B cell (primary cell): ENCODE measurements at regions not wholly inside any gene's neighbourhood (a gene's known extent, or its start where the extent isn't known, plus 50 kb on each side); places are given as distances from the start of the nearest gene placed in this dataset.

Experiments
- ATAC-seq: fragments of 200-7000 bp; cut with Tn5 transposase; one replicate; pipeline ENCODE4 v1.10.0; 2021; ENCODE audit warnings: low read depth, mild to moderate bottlenecking, moderate number of reproducible peaks, moderate library complexity
- CTCF ChIA-PET: fragments of 350-600 bp; sonication (Branson Sonifier 250); formaldehyde crosslinking; loops from one replicate; lab custom pipeline; 2021; ENCODE audit warnings: antibody characterized with exemption, inconsistent platforms; lab: Charles Lee
- POLR2A ChIA-PET: fragments of 350-600 bp; sonication (Branson Sonifier 250); formaldehyde crosslinking; loops from one replicate; lab custom pipeline; 2021; ENCODE audit warnings: antibody characterized with exemption; lab: Charles Lee
- DNase-seq: peaks from one replicate; pipeline ENCODE4 v3.0.0; 2013
- H2AFZ ChIP-seq: 2 replicates; pipeline ENCODE4 v1.6.1; 2012; ENCODE audit warnings: mild to moderate bottlenecking, low read depth, low read length; ENCODE audit not compliant: insufficient read depth, poor library complexity, severe bottlenecking
- H3K27ac ChIP-seq, 2 donors: 1 replicate in 1 of 2; 2 replicates in 1 of 2; pipeline ENCODE4 v1.5.1; 2012 to 2013; ENCODE audit warnings: low read length in 2 of 2, mild to moderate bottlenecking in 2 of 2, moderate library complexity in 1 of 2
- H3K27me3 ChIP-seq, 4 experiments: fragments of 200-600 bp in 1 of 4; sonication (generic) in 1 of 4; replicated peaks in 1 of 4; 1 replicate in 2 of 4; 2 replicates in 2 of 4; pipeline versions ENCODE4 v1.6.1 to v1.7.0; 2013 to 2016; ENCODE audit warnings: low read length in 3 of 4, mild to moderate bottlenecking in 2 of 4, mixed read lengths in 1 of 4, moderate library complexity in 1 of 4; ENCODE audit not compliant: insufficient read depth in 4 of 4, control insufficient read depth in 3 of 4; ENCODE audit errors: control extremely low read depth in 1 of 4
- H3K36me3 ChIP-seq, 2 experiments: replicated peaks in 1 of 2; 1 replicate in 1 of 2; 2 replicates in 1 of 2; pipeline versions ENCODE4 v1.6.1 to v1.7.1; 2013; ENCODE audit warnings: low read length in 1 of 2; ENCODE audit not compliant: insufficient read depth in 2 of 2, control insufficient read depth in 1 of 2; ENCODE audit errors: control extremely low read depth in 1 of 2, extremely low read depth in 1 of 2
- H3K4me1 ChIP-seq, 2 donors: fragments of 200-600 bp in 1 of 2; sonication (generic) in 1 of 2; 1 replicate in 1 of 2; 2 replicates in 1 of 2; pipeline versions ENCODE4 v1.5.1 to v1.6.1; 2013 to 2017; ENCODE audit warnings: low read length in 2 of 2; ENCODE audit not compliant: control insufficient read depth in 2 of 2, insufficient read depth in 2 of 2
- H3K4me2 ChIP-seq: replicated peaks from 2 replicates; pipeline ENCODE3; 2012; ENCODE audit warnings: mild to moderate bottlenecking, low read depth, low read length; ENCODE audit not compliant: poor library complexity, severe bottlenecking
- H3K4me3 ChIP-seq, 5 experiments: fragments of 200-600 bp in 1 of 5; sonication (generic) in 1 of 5; 1 replicate in 3 of 5; 2 replicates in 2 of 5; pipeline versions ENCODE4 v1.5.1 to v1.7.0; 2011 to 2016; ENCODE audit warnings: low read length in 4 of 5, mild to moderate bottlenecking in 4 of 5, low read depth in 2 of 5, control low read depth in 1 of 5, moderate library complexity in 1 of 5; ENCODE audit not compliant: insufficient read depth in 1 of 5; ENCODE audit errors: control extremely low read depth in 1 of 5, extremely low read depth in 1 of 5
- H3K79me2 ChIP-seq: fragments of 200-600 bp; sonication (generic); one replicate; pipeline ENCODE4 v1.6.0; 2016; ENCODE audit warnings: low read length; ENCODE audit not compliant: control insufficient read depth, insufficient read depth
- H3K9ac ChIP-seq: fragments of 200-600 bp; sonication (generic); 2 replicates; pipeline ENCODE4 v1.6.1; 2017; ENCODE audit warnings: mild to moderate bottlenecking, low read length, moderate library complexity
- H3K9me3 ChIP-seq, 3 donors: one replicate each; pipeline versions ENCODE4 v1.6.1 to v1.7.1; 2013; ENCODE audit warnings: low read length in 2 of 3; ENCODE audit not compliant: control insufficient read depth in 2 of 3, insufficient read depth in 1 of 3; ENCODE audit errors: control extremely low read depth in 1 of 3
- H4K20me1 ChIP-seq: 2 replicates; pipeline ENCODE4 v1.6.0; 2012; ENCODE audit warnings: mild to moderate bottlenecking, low read length; ENCODE audit not compliant: insufficient read depth, control insufficient read depth, poor library complexity, severe bottlenecking
- H3K27ac Mint-ChIP-seq: one replicate; pipeline ENCODE4 v1.8.0; 2021; ENCODE audit warnings: mixed read lengths
- H3K27me3 Mint-ChIP-seq: one replicate; pipeline ENCODE4 v1.8.0; 2021; ENCODE audit warnings: mixed read lengths
- H3K4me1 Mint-ChIP-seq: one replicate; pipeline ENCODE4 v1.8.0; 2021; ENCODE audit warnings: mixed read lengths
- H3K4me3 Mint-ChIP-seq: one replicate; pipeline ENCODE4 v1.8.0; 2021; ENCODE audit warnings: mixed read lengths
- H3K9me3 Mint-ChIP-seq: one replicate; pipeline ENCODE4 v1.8.0; 2022; ENCODE audit warnings: mixed read lengths; ENCODE audit not compliant: insufficient read depth
- CTCF ChIP-seq: fragments of 200-600 bp; IDR thresholded peaks from one replicate; pipeline ENCODE4 v1.8.0; 2022; ENCODE audit warnings: antibody characterized with exemption, mild to moderate bottlenecking
- EZH2 ChIP-seq: IDR thresholded peaks from 2 replicates; pipeline ENCODE4 v1.6.1; 2012; ENCODE audit warnings: borderline replicate concordance, low read depth, mild to moderate bottlenecking, moderate library complexity, low read length; ENCODE audit not compliant: insufficient read depth, poor library complexity, severe bottlenecking
- WGBS: methylation state at CpG from one replicate; pipeline ENCODE4 v1.1.5; 2013; ENCODE audit warnings: missing lambda C conversion rate; ENCODE audit not compliant: insufficient coverage; 5-methylcytosine and 5-hydroxymethylcytosine counted together
- intact Hi-C: fragments of 100-400 bp; cut with micrococcal nuclease; formaldehyde crosslinking; loops from one replicate; pipeline ENCODE4 v1.10.0; 2022

DNA sequence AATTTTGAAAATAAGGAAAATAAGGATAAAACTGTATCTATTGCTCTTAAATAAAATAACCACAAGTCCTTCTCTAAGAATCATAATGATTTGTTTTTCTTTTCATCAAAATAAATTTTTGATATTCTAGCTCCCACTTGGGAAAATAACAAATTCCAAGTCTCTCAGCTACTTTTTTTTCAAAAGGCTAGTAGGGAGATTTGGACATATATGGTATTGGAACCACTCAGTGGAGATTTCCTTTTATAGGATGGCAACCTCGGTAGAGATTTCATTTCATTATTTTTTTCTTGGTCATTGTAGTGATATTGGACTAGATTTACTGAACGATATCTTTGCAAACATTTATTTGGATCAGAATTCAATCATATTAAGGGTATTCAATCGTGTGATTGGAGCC lies 69.5 kb upstream of the PRKG1 start:
- WGBS, result no CpG with 5 or more reads among the region's 3 CpGs
- Mint-ChIP-seq H3K27ac (no peak overlapping the region), H3K9me3 (no peaks in the 10 kb centered on the region), H3K4me1 (no peaks in the 10 kb centered on the region), H3K27me3 (peaks cover 8% of the 10 kb centered on the region), H3K4me3 (no peak overlapping the region)
- ChIA-PET POLR2A (no interaction called here), CTCF (interaction anchor here (0.8 to 1.3 kb wide), 4 partner anchors 11 to 957 kb away, joined by 3 to 6 read pairs (median 5); no protein-coding TSS in a partner anchor)
- DNase-seq (no peak), ATAC-seq (no peak)
- Histone ChIP-seq H3K4me1 (no peaks in the 10 kb centered on the region), H4K20me1 (no peaks in the 10 kb centered on the region), H2AFZ (no peak overlapping the region), H3K79me2 (no peaks in the 10 kb centered on the region), H3K27me3 (peaks cover 0 to 3% (median 0%) of the 10 kb centered on the region in 4 experiments), H3K9me3 (no peaks in the 10 kb centered on the region), H3K9ac (no peak overlapping the region), H3K4me3 (no peak overlapping the region), H3K27ac (no peak overlapping the region), H3K36me3 (no peaks in the 10 kb centered on the region), H3K4me2 (no peak overlapping the region)
- intact Hi-C loops, result loop anchor here (5.0 kb wide), 1 partner anchor 1483 kb away; no protein-coding TSS in a partner anchor
- TF ChIP-seq EZH2, result no peak

DNA sequence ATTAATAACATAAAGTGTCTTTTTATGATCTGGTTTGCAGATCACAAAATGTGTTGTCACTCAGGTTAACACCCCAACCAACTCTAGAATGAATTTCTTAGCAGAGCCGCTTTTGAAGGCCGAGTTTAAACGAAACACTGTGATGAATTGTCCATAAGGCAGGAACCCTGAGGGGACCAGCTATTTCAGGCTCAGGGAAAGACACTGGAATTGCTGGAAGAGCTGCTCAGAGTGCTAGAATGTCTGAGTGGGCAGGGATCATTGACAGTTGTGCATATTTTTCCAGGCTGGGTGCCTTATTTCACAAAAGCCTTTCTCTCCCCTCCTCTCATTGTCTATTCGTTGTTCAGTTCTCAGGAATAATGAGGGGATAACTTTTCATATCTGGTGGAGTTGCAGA lies 68.7 kb upstream of the PRKG1 start:
- 97% methylated on average over 3 of the region's 4 CpGs for WGBS
- no peaks in the 10 kb centered on the region for H3K4me1 Mint-ChIP-seq
- ChIA-PET POLR2A (no interaction called here), CTCF (interaction anchor here (1.2 to 1.3 kb wide), 2 partner anchors 12 to 956 kb away, joined by 4 to 6 read pairs; no protein-coding TSS in a partner anchor)
- no peaks in the 10 kb centered on the region for H4K20me1 ChIP-seq
- intact Hi-C loops, result no loop called here
- H3K27ac Mint-ChIP-seq, result no peak overlapping the region
- H3K9me3 ChIP-seq, result no peaks in the 10 kb centered on the region
- peaks cover 5% of the 10 kb centered on the region for H3K27me3 Mint-ChIP-seq
- ATAC-seq (no peak), DNase-seq (no peak)
- H2AFZ ChIP-seq, result no peak overlapping the region
- no peak overlapping the region for H3K4me3 Mint-ChIP-seq
- H3K9me3 Mint-ChIP-seq, result no peaks in the 10 kb centered on the region
- no peaks in the 10 kb centered on the region for H3K79me2 ChIP-seq
- H3K36me3 ChIP-seq, result no peaks in the 10 kb centered on the region
- H3K27ac ChIP-seq, result no peak overlapping the region
- H3K27me3 ChIP-seq, result peaks cover 0 to 3% (median 0%) of the 10 kb centered on the region in 4 experiments
- no peak for TF ChIP-seq CTCF
- TF ChIP-seq EZH2, result no peak
- H3K4me1 ChIP-seq, result no peaks in the 10 kb centered on the region
- H3K9ac ChIP-seq, result no peak overlapping the region
- no peak overlapping the region for H3K4me2 ChIP-seq
- no peak overlapping the region for H3K4me3 ChIP-seq
